Heart right ventricle (tissue), 16 donors: ENCODE measurements at regions not wholly inside any gene's neighbourhood (a gene's known extent, or its start where the extent isn't known, plus 50 kb on each side); places are given as distances from the start of the nearest gene placed in this dataset.

Source experiments
- ATAC-seq, 8 donors: fragments of 200-7000 bp; cut with Tn5 transposase; one replicate each; pipeline ENCODE4 v1.9.1; 2020; ENCODE audit warnings: mild to moderate bottlenecking in 8 of 8, moderate library complexity in 8 of 8, moderate number of reproducible peaks in 1 of 8
- DNase-seq, 2 donors: peaks; one replicate each; pipeline ENCODE4 v3.0.0-alpha.2; 2020
- H3K27ac ChIP-seq, 10 donors: fragments of 200-600 bp; sonication (generic) in 2 of 10; one replicate each; pipeline versions ENCODE4 v1.5.0 to v1.8.0; 2020 to 2022; ENCODE audit warnings: mild to moderate bottlenecking in 3 of 10
- H3K27me3 ChIP-seq, 7 donors: fragments of 200-600 bp; one replicate each; pipeline ENCODE4 v1.8.0; 2021 to 2022; ENCODE audit warnings: mild to moderate bottlenecking in 2 of 7
- H3K36me3 ChIP-seq, 9 donors: fragments of 200-600 bp; sonication (generic) in 1 of 9; one replicate each; pipeline versions ENCODE4 v1.5.0 to v1.8.0; 2020 to 2022; ENCODE audit warnings: mild to moderate bottlenecking in 2 of 9
- H3K4me1 ChIP-seq, 9 donors: fragments of 200-600 bp; sonication (generic) in 1 of 9; one replicate each; pipeline versions ENCODE4 v1.5.0 to v1.8.0; 2020 to 2022; ENCODE audit warnings: mild to moderate bottlenecking in 4 of 9
- H3K4me3 ChIP-seq, 10 donors: fragments of 200-600 bp; sonication (generic) in 2 of 10; one replicate each; pipeline versions ENCODE4 v1.5.0 to v1.8.0; 2020 to 2022; ENCODE audit warnings: mild to moderate bottlenecking in 7 of 10, moderate library complexity in 2 of 10
- H3K9me3 ChIP-seq, 11 donors: fragments of 200-600 bp in 10 of 11; sonication (generic) in 2 of 11; one replicate each; pipeline versions ENCODE4 v1.5.0 to v1.8.0; 2013 to 2022; ENCODE audit warnings: mild to moderate bottlenecking in 2 of 11, control low read depth in 1 of 11, moderate library complexity in 1 of 11
- WGBS, 2 donors: extraction: QIAGEN DNeasy Blood & Tissue Kit; methylation state at CpG; one replicate each; pipeline ENCODE4 v1.1.7; 2013; ENCODE audit warnings: inconsistent platforms in 1 of 2; 5-methylcytosine and 5-hydroxymethylcytosine counted together
- intact Hi-C, 10 donors: fragments of 100-400 bp; cut with DNase I; formaldehyde crosslinking; loops; one replicate each; pipeline versions ENCODE4 v1.11.1 to v1.14.2; 2022
- TF ChIP-seq, protein P1 (sequence below), 9 donors: fragments of 200-600 bp; sonication (generic) in 2 of 9; IDR thresholded peaks; one replicate each; pipeline versions ENCODE4 v1.5.0 to v1.8.0; 2021 to 2022; ENCODE audit warnings: antibody characterized with exemption in 9 of 9, mild to moderate bottlenecking in 5 of 9, moderate library complexity in 1 of 9
- donor health status: Arrhythmogenic right ventricular cardiomyopathy.
- donor health status: ischemic (EF 13 %, LVEDD 7.1; RV severe dilation, severe dysfunction).
- donor health status: healthy with polysubstance abuse.
- donor health status: DM: no; HTN: yes; CAD: no.
- donor health status: DM: no; HTN: no; CAD: no.
- donor health status: ischemic (EF 25% LVEDD 6.9; RV normal size, moderate dysfunction).
- donor health status: ischemic (EF 25% LVEDD 5.7; RV mildly dilated, moderate dysfunction).
- donor health status: healthy.
- donor health status: DM: yes; HTN: yes; CAD: no.
- donor health status: Ischemic cardiomyopathy.
- donor health status: ischemic (EF 35%, LVEDD 5.7; RV mildly dilated, moderate dysfunction).
- donor health status: nonischemic (EF 11% LVEDD 7.7; RV severe dilation, severe dysfunction).
- donor health status: DM: yes; HTN: yes; CAD: no.
- donor health status: PGD.
- donor health status: ischemic (EF 29% LVEDD 5.4; RV normal size, mild dysfunction).
- donor health status: nonischemic (EF 23%, LVEDD 6.1; RV moderate dilation, normal function).

DNA sequence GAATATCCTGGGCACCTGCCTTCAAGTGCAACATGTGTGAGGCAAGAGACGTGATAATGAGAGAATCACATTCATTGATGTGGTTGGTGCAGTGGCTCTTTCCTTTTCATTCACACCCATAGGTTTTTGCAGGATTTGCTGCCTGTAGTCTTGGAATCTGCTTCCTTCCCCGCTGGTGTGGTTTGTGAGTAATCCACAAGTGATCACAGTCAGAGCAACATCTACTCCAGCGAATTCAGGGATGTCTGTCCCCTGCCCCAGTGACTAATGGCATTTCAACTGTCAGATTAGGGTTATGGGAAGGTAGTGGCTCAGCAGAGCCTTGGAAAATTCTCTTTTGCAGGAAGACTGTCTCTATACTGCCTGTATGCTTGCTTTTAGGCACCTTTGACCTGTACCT is 225.5 kb upstream of the RBMS1 start:
- 77 to 79% methylated on average over 3 of the region's 3 CpGs for WGBS, 2 donors
- Histone ChIP-seq H3K27ac (no peak overlapping the region), H3K4me1 (peaks cover 0 to 5% (median 0%) of the 10 kb centered on the region in 9 donors), H3K4me3 (no peak overlapping the region), H3K27me3 (no peaks in the 10 kb centered on the region), H3K9me3 (peaks cover 0 to 11% (median 0%) of the 10 kb centered on the region in 11 donors), H3K36me3 (no peaks in the 10 kb centered on the region)
- no peak for ATAC-seq
- intact Hi-C loops: no loop called here
- TF ChIP-seq, protein P1, sequence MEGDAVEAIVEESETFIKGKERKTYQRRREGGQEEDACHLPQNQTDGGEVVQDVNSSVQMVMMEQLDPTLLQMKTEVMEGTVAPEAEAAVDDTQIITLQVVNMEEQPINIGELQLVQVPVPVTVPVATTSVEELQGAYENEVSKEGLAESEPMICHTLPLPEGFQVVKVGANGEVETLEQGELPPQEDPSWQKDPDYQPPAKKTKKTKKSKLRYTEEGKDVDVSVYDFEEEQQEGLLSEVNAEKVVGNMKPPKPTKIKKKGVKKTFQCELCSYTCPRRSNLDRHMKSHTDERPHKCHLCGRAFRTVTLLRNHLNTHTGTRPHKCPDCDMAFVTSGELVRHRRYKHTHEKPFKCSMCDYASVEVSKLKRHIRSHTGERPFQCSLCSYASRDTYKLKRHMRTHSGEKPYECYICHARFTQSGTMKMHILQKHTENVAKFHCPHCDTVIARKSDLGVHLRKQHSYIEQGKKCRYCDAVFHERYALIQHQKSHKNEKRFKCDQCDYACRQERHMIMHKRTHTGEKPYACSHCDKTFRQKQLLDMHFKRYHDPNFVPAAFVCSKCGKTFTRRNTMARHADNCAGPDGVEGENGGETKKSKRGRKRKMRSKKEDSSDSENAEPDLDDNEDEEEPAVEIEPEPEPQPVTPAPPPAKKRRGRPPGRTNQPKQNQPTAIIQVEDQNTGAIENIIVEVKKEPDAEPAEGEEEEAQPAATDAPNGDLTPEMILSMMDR (IDR thresholded peaks at IDR 0.05): no peak
- DNase-seq: no peak

DNA sequence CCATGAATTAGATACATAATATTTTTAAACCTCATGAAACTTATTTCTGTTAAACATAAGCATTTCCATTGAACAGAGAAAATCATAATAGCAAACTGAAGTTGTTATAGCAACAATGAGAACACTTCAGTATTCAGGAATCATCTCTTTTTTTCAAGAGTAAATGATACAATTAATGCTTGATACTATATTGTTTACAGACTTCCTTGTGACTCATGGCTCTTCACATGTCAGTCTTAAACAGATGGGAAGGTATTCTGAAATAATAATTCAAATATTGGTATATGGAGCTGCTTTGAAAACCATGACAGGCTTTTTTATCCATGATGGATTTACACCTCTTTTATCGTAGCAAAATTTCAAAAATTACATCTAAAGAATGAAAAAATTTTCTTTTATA is 226.5 kb upstream of the RBMS1 start:
- intact Hi-C loops: no loop called here
- 91 to 94% methylated on average over 1 of the region's 1 CpG for WGBS, 2 donors
- no peak overlapping the region for H3K4me3 ChIP-seq
- DNase-seq: no peak
- peaks cover 0 to 11% (median 0%) of the 10 kb centered on the region in 11 donors for H3K9me3 ChIP-seq
- no peak for ATAC-seq
- TF ChIP-seq, protein P1 (IDR thresholded peaks at IDR 0.05): no peak
- no peaks in the 10 kb centered on the region for H3K36me3 ChIP-seq
- H3K4me1 ChIP-seq: peaks cover 0 to 5% (median 0%) of the 10 kb centered on the region in 9 donors
- no peaks in the 10 kb centered on the region for H3K27me3 ChIP-seq
- H3K27ac ChIP-seq: no peak overlapping the region

DNA sequence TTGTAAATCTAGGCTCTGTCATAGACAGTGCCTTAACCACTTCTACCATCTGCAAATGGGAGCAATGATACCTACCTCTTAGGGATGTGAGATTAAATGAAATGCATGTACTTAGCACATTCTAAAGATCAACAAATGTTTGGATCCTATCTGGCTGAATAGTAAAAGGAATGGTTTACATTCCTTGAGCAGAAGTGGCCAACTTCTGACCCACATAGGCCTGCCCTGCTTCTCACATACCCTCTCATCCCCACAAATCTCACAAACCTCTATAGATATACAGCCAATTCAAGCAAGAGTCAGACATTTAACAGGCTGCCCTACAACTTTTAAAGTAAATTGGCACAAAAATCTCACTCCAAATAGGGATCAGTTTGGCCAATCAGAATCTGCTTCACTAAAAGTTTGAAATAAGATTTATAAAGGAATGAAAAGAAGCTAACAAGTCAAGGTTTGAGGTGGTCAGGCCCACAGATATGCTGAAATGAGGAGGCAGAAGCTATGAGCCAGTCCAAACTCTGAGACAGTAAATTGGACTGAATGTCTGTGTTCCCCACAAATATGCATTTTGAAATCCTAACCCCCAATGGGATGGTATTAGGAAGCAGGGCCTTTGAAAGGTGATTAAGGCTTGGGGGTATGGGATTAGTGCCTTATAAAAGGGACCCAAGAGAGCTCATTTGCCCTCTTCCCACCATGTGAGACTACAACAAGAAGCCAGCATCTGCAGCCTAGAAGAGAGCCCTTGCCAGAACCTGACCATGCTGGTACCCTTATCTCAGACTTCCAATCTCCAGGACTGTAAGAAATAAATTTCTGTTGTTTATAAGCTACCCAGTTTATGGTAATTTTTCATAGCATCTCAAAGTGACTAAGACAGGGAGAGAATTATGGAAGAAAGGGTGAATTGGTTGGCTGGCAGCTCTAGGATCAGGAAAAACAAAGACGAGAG is 227.8 kb upstream of the RBMS1 start:
- Histone ChIP-seq H3K9me3 (peaks cover 0 to 11% (median 0%) of the 10 kb centered on the region in 11 donors), H3K36me3 (no peaks in the 10 kb centered on the region), H3K4me1 (peaks cover 0 to 5% (median 0%) of the 10 kb centered on the region in 9 donors), H3K4me3 (no peak overlapping the region), H3K27ac (no peak overlapping the region), H3K27me3 (no peaks in the 10 kb centered on the region)
- WGBS, 2 donors: 96 to 100% methylated on average over 1 of the region's 1 CpG
- DNase-seq (no peak), ATAC-seq (no peak)
- TF ChIP-seq, protein P1 (IDR thresholded peaks at IDR 0.05): no peak
- intact Hi-C loops: no loop called here

DNA sequence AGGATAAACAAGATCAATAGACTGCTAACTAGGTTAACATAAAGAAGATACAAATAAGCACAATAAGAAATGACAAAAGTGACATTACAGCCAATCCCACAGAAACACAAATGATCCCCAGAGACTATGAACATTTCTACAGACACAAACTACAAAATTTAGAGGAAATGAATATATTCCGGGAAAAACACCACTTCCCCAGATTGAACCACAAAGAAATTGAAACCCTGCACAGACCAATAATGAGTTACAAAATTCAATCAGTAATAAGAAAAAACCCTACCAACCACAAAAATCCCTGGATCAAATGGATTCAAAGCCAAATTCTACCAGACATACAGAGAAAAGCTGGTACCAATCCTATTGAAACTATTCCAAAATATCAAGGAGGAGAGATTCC is 232.4 kb upstream of the RBMS1 start:
- no peaks in the 10 kb centered on the region for H3K27me3 ChIP-seq
- DNase-seq (no peak), ATAC-seq (no peak)
- H3K36me3 ChIP-seq: no peaks in the 10 kb centered on the region
- H3K9me3 ChIP-seq: peaks cover 0 to 11% (median 0%) of the 10 kb centered on the region in 11 donors
- H3K27ac ChIP-seq: peak overlapping the region in 1 of 10 donors; percentile 22
- intact Hi-C loops: no loop called here
- no peak overlapping the region for H3K4me3 ChIP-seq
- 42 to 64% methylated on average over 1 of the region's 1 CpG for WGBS, 2 donors
- peaks cover 0 to 9% (median 0%) of the 10 kb centered on the region in 9 donors for H3K4me1 ChIP-seq
- TF ChIP-seq, protein P1 (IDR thresholded peaks at IDR 0.05): no peak
